ENCODE measurements at regions not wholly inside any gene's neighbourhood (a gene's known extent, or its start where the extent isn't known, plus 50 kb on each side); places are given as distances from the start of the nearest gene placed in this dataset.

- Histone ChIP-seq H4K20me1 (ENCODE audit: low read depth, low read length) (no peaks in the 10 kb centered on the region), H2AFZ (ENCODE audit: low read depth, low read length, severe bottlenecking) (no peak overlapping the region)
Observed at GRCh38 chr1:58399176-58399575, 147.3 kb downstream of the OMA1 start.

GRCh38 chr1:58398714-58399113 lies 147.8 kb downstream of the OMA1 start:
- TF ChIP-seq, protein P1, sequence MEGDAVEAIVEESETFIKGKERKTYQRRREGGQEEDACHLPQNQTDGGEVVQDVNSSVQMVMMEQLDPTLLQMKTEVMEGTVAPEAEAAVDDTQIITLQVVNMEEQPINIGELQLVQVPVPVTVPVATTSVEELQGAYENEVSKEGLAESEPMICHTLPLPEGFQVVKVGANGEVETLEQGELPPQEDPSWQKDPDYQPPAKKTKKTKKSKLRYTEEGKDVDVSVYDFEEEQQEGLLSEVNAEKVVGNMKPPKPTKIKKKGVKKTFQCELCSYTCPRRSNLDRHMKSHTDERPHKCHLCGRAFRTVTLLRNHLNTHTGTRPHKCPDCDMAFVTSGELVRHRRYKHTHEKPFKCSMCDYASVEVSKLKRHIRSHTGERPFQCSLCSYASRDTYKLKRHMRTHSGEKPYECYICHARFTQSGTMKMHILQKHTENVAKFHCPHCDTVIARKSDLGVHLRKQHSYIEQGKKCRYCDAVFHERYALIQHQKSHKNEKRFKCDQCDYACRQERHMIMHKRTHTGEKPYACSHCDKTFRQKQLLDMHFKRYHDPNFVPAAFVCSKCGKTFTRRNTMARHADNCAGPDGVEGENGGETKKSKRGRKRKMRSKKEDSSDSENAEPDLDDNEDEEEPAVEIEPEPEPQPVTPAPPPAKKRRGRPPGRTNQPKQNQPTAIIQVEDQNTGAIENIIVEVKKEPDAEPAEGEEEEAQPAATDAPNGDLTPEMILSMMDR (IDR thresholded peaks at IDR 0.05; ENCODE audit: insufficient read depth, low read length, poor library complexity, severe bottlenecking) = no peak
- no peak for TF ChIP-seq EZH2phosphoT487 (conservative IDR thresholded peaks at IDR 0.05; ENCODE audit: low read length)
- Histone ChIP-seq H4K20me1 (ENCODE audit: low read depth, low read length) (no peaks in the 10 kb centered on the region), H3K4me3 (ENCODE audit: insufficient read depth, low read length, poor library complexity, severe bottlenecking) (no peak overlapping the region), H3K27ac (ENCODE audit: low read depth, low read length) (peak overlapping the region; percentile 63), H3K36me3 (ENCODE audit: low read length) (no peaks in the 10 kb centered on the region), H2AFZ (ENCODE audit: low read depth, low read length, severe bottlenecking) (no peak overlapping the region), H3K4me2 (ENCODE audit: low read depth, low read length, poor library complexity, severe bottlenecking) (peak overlapping the region; percentile 66), H3K9me3 (ENCODE audit: insufficient read depth, low read length) (no peaks in the 10 kb centered on the region), H3K9me2 (replicated peaks; ENCODE audit: insufficient read depth, low read length) (no peaks in the 10 kb centered on the region), H3K79me2 (ENCODE audit: insufficient read depth, low read length) (no peaks in the 10 kb centered on the region), H3K27me3 (ENCODE audit: low read length) (no peaks in the 10 kb centered on the region), H3K9ac (ENCODE audit: low read length) (peak overlapping the region; percentile 27; the same call in 1 of the 2 replicates), H3F3A (ENCODE audit: insufficient read depth) (no peaks in the 10 kb centered on the region)

More at GRCh38 chr1:58399176-58399575, 147.3 kb downstream of the OMA1 start:
- peak overlapping the region; percentile 63 for H3K27ac ChIP-seq (ENCODE audit: low read depth, low read length)
- peak overlapping the region; percentile 66 for H3K4me2 ChIP-seq (ENCODE audit: low read depth, low read length, poor library complexity, severe bottlenecking)
- no peaks in the 10 kb centered on the region for H3K79me2 ChIP-seq (ENCODE audit: insufficient read depth, low read length)
- no peaks in the 10 kb centered on the region for H3K9me3 ChIP-seq (ENCODE audit: insufficient read depth, low read length)
- H3F3A ChIP-seq (ENCODE audit: insufficient read depth) = no peaks in the 10 kb centered on the region
- H3K9ac ChIP-seq (ENCODE audit: low read length) = peak overlapping the region; percentile 27
- peak overlapping the region; percentile 21 for H3K4me3 ChIP-seq (ENCODE audit: insufficient read depth, low read length, poor library complexity, severe bottlenecking)
- no peaks in the 10 kb centered on the region for H3K36me3 ChIP-seq (ENCODE audit: low read length)
- TF ChIP-seq, protein P1 (IDR thresholded peaks at IDR 0.05; ENCODE audit: insufficient read depth, low read length, poor library complexity, severe bottlenecking) = no peak
- no peak for TF ChIP-seq EZH2phosphoT487 (conservative IDR thresholded peaks at IDR 0.05; ENCODE audit: low read length)
- no peaks in the 10 kb centered on the region for H3K9me2 ChIP-seq (replicated peaks; ENCODE audit: insufficient read depth, low read length)
- H3K27me3 ChIP-seq (ENCODE audit: low read length) = no peaks in the 10 kb centered on the region

DNA sequence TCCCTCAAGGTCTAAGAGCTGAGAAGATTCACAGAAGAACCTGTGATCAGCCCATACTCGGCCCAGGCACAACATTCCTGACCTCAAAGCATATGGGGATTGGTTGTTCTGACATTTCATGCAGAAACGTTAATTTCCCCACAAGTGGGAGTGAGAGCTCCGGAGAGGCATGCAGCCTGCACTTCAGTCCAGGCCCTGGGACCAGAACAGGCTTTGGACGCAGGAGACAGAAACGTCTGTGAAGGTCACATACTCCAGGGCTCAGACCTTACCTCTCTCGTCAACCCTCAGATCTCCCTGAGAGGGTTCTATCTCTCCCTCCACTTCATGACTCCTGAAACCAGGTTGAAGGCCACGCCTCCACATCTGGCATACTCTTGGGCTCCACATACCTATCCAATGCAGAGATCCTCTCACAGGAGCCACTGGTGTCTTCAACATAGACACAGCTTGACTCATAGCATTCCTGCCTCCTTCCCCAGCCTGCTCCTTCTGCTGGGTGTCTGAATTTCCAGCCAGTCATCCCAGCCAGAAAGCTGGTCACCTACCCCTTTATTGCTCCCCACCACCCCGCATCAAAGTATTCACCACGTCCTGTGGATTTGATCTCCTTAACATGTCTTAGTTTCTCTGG lies 149.2 kb downstream of the OMA1 start:
- Histone ChIP-seq H4K20me1 (ENCODE audit: low read depth, low read length) (no peaks in the 10 kb centered on the region), H2AFZ (ENCODE audit: low read depth, low read length, severe bottlenecking) (no peak overlapping the region), H3F3A (ENCODE audit: insufficient read depth) (peaks cover 4% of the 10 kb centered on the region; the same call in 1 of the 2 replicates), H3K4me2 (ENCODE audit: low read depth, low read length, poor library complexity, severe bottlenecking) (no peak overlapping the region), H3K9ac (ENCODE audit: low read length) (no peak overlapping the region), H3K9me2 (replicated peaks; ENCODE audit: insufficient read depth, low read length) (no peaks in the 10 kb centered on the region), H3K27me3 (ENCODE audit: low read length) (no peaks in the 10 kb centered on the region), H3K79me2 (ENCODE audit: insufficient read depth, low read length) (no peaks in the 10 kb centered on the region), H3K9me3 (ENCODE audit: insufficient read depth, low read length) (no peaks in the 10 kb centered on the region), H3K36me3 (ENCODE audit: low read length) (no peaks in the 10 kb centered on the region), H3K4me3 (ENCODE audit: insufficient read depth, low read length, poor library complexity, severe bottlenecking) (no peak overlapping the region), H3K27ac (ENCODE audit: low read depth, low read length) (no peak overlapping the region)
- TF ChIP-seq EZH2phosphoT487 (conservative IDR thresholded peaks at IDR 0.05; ENCODE audit: low read length) = no peak
- TF ChIP-seq, protein P1 (IDR thresholded peaks at IDR 0.05; ENCODE audit: insufficient read depth, low read length, poor library complexity, severe bottlenecking) = no peak
